ENCODE measurements at regions not wholly inside any gene's neighbourhood (a gene's known extent, or its start where the extent isn't known, plus 50 kb on each side); places are given as distances from the start of the nearest gene placed in this dataset.

DNA sequence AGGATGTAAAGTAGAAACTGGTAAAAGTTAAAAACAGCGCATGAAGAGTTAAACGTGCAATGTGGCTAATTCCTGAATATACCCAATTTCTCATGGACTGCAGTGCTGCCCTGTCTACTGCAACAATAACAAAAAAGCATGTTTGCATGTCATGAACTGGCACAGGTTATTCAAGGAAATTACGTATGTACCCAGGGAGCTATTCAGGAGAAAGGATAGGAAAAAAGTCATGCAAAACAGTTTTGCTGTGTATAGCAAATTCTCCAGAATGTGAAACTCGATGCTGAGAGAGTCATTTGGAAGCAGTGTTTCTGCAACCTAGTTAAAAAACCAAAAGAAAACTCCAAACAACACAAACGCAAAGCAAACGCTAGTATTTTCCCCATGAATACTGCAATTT lies 381.5 kb upstream of the PRKX start:
- TF ChIP-seq YY1 (IDR thresholded peaks at IDR 0.05; ENCODE audit: insufficient read depth, insufficient read length) (no peak), ZNF274 (IDR thresholded peaks at IDR 0.05; ENCODE audit: low read depth, low read length) (no peak)

Data from NT2/D1 (cell line).